IPS DF 4.7 (cell line): ENCODE measurements at regions not wholly inside any gene's neighbourhood (a gene's known extent, or its start where the extent isn't known, plus 50 kb on each side); places are given as distances from the start of the nearest gene placed in this dataset.
"Not testable (repeated sequence)": the region's sequence is repeated elsewhere in the genome, so short reads cannot be mapped to it uniquely, and the experiment has no call there.

ENCODE experiments used
- DNase-seq: peaks from one replicate; pipeline ENCODE4 v3.0.0-alpha.2; 2013; ENCODE audit warnings: low spot score; ENCODE audit errors: extremely low read depth

- DNase-seq = no peak
These were observed 101.0 kb upstream of the ZNF236 start for GRCh38 chr18:76721207-76721996.

GRCh38 chr18:76720683-76721082 lies 101.7 kb upstream of the ZNF236 start:
- DNase-seq = no peak

GRCh38 chr18:76715012-76715610 lies 107.2 kb upstream of the ZNF236 start:
- DNase-seq = no peak

GRCh38 chr18:76713432-76713831 lies 108.9 kb upstream of the ZNF236 start:
- DNase-seq = no peak

GRCh38 chr18:76712511-76713140 lies 109.7 kb upstream of the ZNF236 start:
- no peak for DNase-seq

- DNase-seq = no peak
These were observed 111.5 kb upstream of the ZNF236 start for GRCh38 chr18:76710646-76711520.

GRCh38 chr18:76709659-76710645 lies 112.4 kb upstream of the ZNF236 start:
- DNase-seq = no peak

- DNase-seq = no peak
These were observed 113.5 kb upstream of the ZNF236 start for GRCh38 chr18:76708722-76709353.

- no peak for DNase-seq
These were observed 114.2 kb upstream of the ZNF236 start for GRCh38 chr18:76708071-76708721.

- DNase-seq = no peak
These were observed 114.8 kb upstream of the ZNF236 start for GRCh38 chr18:76707534-76707933.

- not testable (repeated sequence) for DNase-seq
These were observed 117.8 kb upstream of the ZNF236 start for GRCh38 chr18:76704589-76704988.

GRCh38 chr18:76699923-76700322 lies 122.4 kb upstream of the ZNF236 start:
- no peak for DNase-seq

- DNase-seq = no peak
These were observed 124.9 kb upstream of the ZNF236 start for GRCh38 chr18:76697441-76697901.

GRCh38 chr18:76691800-76692199 lies 130.6 kb upstream of the ZNF236 start:
- no peak for DNase-seq

- no peak for DNase-seq
These were observed 132.6 kb upstream of the ZNF236 start for GRCh38 chr18:76689646-76690264.

GRCh38 chr18:76688724-76689472 lies 133.5 kb upstream of the ZNF236 start:
- no peak for DNase-seq

- DNase-seq = no peak
These were observed 134.9 kb upstream of the ZNF236 start for GRCh38 chr18:76687304-76687962.
